HG03571 (cell line): ENCODE measurements at regions not wholly inside any gene's neighbourhood (a gene's known extent, or its start where the extent isn't known, plus 50 kb on each side); places are given as distances from the start of the nearest gene placed in this dataset.

ENCODE experiments used
- ATAC-seq: cut with Tn5 transposase; IDR thresholded peaks from one replicate; pipeline ENCODE4 v1.9.1; 2021; ENCODE audit not compliant: unreplicated experiment

DNA sequence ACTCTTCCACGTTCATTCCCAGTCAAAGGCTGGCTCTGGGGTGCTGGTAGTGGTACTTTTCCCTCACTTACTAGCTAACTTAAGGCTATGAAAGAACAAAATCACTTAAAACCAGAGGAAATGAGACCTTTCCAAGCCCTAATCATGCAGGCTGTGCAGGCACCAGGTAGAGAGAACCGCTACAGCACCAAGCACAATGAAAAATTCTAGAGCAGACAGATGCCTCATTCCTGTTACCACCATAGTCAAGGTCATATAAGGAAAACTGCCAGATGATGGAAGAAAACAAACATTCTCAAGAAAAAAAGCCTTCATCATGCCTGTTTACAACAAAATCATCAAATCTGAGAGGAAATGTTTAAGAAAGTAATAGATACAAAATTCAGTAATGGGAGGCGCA is 374.4 kb upstream of the PDE4D start:
- no peak for ATAC-seq

DNA sequence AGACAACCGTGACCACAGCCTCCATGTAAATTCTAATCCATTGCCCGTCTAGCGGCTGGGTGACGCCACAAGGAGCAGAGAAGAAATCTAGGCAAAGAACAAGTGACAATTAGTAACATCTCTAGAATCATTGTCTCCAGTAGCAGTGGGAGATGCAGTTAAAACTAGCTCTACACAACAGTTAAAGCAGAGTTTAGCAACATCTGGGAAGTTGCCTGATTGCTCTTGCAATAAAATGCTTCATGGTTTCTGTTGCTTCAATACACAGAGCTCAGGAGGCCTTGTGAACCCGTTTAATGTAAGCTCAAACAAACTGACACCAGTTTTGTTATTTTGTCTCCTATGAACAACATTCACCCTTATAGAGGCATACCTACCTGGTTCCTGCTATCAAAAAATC is 369.8 kb upstream of the PDE4D start:
- no peak for ATAC-seq

DNA sequence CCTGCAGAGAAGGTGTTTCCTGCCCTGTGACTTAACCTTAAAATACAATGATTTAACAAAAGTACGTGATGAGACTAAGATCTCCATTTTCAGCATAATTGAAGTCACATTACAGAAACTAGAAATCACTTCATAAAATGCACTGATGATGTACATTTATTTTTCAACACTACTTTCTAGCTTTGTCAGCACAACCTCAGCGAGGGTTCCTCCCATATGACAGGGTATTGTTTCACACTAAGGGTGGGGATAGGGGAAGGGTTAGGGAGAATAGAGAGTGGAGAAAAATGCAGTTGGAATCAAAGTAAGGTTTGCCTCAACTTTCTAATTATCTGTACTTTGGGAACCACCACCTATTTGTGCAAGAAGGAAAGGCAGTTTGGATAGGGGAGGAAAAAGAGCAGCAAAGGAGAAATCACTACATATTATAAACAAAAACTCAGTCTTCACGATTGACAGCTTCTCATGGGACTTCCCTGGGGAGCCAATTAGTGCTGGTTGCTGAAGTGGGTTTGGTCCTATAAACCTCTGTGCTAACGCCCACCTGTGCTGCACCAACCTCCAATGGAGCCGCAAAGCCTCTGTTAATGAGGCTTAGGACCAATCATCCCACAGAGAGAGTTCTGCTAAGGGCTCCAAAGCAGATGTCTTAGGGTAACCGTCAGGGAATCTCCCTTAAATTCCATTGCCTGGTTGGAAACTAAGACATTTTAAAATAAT is 369.2 kb upstream of the PDE4D start:
- ATAC-seq: no peak

DNA sequence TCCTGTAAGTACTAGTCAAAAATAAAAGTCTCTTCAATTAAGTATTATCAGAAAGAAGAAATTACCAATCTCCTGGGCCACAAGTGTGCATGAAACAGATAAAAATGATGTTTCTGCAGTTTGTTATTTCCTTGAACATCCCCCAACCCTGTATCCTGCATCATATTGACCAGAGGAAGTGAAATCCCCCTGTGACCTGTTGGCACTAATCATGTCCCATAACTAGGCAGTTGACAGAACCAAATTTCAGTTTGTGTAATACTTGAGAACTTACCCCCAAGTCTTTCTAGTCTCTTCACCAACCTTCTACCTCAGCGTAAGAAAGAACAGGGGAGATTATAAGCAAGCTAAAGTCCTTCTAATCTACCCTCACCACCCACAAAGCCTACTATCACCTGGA is 368.2 kb upstream of the PDE4D start:
- ATAC-seq: no peak

DNA sequence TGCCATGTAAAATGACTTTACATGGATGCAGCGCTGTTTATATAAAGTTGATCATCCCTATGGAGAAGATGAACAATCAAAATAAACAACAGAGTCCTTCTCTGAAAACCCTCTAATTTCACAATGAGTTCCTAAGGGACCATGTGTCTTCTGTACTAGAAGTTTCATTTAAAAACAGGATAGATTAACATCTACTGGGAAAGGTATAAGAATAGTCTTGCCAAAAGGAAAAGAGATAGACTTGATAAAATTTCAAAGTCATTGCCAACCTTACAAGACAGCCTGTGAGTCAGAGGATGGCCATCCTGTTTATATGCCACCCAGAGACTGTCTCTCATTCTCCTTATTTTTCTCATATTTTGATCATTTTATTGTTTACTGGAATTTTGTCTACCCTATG is 367.1 kb upstream of the PDE4D start:
- ATAC-seq: no peak

DNA sequence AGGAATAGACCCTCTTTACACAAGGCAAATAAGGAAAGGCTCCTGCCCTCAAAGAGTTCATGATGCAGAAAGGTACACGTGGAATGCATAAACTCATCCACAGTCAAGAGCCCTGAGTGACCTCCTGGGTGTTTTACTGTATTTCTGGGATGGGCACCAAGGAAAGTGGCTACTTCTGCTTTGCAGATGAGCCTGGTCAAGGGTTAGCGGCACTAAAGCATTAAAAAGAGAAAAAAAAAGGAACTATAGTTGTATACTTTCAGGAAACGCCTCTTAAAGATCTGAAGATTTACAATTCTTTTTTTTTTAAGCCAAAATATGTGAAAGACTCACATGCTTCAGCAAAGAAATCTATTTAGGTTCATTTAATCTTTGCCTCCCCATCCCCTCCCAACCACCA is 366.2 kb upstream of the PDE4D start:
- no peak for ATAC-seq

DNA sequence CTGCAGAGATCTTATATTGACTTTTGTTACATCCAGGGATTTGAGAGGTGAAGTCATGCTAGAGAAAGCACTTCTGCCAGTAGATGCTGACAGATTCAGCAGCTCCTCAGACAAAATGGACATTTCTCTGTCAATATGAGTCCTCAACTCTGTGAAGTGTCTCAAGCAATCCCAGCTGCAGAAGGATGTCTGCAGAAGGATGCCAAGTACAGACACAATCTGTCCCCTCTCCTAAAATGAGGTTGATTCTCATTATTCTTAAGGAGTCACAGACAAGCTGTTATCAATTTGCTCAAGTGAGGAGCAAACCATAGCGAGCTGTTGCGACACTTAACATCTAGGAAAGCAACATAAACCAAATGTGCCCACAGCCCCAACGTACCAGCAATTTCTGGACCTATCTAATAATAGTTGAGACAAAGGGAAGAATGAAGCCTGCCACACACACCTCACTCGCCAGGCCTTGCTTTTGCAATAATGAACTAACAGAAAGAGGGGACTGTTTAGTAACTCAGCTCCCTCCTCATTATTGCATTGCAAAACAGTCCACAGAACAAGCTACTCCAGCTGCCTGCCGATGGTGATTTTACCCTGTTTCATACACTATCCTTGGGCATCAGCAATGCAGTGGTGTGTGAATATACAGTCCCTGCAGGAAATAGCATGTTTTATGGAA is 364.2 kb upstream of the PDE4D start:
- ATAC-seq: no peak

DNA sequence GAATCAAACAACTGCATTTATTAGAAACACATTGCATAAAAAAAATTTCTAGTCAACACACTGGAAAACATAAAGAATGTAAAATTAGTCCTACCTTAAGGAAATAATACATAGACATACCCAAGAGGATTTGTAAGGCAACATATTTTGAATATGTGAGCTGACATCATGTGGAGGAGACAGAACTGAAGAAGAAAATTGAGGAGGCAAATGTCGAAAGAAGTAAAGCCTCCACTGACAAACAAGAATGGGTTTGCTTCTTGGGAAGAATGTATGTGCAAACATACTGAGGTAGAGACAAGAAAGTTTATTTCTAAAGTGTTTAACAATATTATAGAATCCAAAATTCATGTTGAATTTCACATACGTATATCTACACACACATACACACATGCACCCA is 363.0 kb upstream of the PDE4D start:
- ATAC-seq: no peak

DNA sequence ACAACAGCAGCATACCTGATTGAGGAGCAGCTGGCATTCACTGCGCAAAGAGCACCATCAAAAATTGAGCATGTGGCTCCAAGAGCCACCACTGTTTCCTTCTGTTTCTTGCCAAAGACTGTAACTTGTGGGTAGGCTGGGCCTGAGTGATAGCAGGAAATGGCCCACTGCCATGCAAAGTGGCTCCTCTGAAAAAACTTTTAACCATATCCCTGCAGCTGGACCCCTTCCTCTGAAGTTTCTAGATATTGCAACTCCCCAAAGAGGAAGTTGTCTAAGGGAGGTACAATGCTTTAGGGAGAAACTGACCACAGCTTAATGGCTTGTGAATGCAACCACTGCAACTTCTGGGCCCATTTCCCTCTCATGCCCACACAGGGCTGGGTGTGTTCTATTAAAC is 355.4 kb upstream of the PDE4D start:
- ATAC-seq: peak; percentile 95

DNA sequence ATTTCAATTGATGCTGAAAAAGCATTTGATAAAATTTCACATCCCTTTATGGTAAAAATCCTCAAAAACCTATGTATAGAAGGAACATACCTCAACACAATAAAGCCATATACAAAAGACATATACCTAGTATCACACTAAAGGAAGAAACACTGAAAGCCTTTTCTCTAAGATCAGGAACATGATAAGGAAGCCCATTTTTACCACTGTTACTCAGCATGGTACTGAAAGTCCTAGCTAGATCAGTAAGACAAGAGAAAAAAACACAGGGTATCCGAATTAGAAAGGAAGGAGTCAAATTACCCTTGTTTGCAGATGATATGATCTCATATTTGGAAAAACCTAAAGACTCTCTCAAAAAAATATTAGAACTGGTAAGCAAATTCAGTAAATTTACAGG is 350.2 kb upstream of the PDE4D start:
- no peak for ATAC-seq

DNA sequence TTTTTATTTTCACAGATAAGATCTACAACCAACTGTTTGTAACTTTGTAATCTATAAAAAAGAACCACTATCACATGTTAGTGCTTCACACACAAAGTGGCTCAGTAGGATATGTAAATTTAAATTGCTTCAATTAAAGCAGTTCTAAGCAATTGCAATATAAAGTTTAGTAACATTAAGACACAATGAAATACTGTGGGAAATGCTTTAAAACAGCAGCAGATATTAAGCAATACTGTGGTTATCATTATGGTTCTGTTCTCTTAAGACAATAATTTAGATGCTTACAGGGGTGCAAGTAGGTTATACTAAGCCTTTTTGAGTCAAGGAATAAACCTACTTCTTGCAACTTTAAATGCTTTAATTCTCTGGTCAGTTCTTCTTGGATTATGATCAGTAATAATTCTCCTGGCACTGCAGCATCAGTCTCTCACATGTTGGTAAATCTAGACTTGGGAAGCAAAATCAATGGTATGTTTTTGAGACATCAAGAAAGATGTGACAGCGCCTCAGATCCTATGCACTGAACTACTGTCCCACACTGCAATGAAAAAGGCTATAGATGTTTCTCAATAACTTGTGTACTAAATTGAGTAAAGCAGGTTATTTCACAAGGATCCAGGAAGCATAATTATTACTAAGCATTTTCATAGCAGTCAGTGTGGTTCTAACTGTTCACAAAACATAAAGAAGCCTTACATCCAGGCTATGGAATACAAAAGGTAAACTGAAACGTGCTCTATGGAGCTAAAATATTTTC is 338.7 kb upstream of the PDE4D start:
- ATAC-seq: no peak

DNA sequence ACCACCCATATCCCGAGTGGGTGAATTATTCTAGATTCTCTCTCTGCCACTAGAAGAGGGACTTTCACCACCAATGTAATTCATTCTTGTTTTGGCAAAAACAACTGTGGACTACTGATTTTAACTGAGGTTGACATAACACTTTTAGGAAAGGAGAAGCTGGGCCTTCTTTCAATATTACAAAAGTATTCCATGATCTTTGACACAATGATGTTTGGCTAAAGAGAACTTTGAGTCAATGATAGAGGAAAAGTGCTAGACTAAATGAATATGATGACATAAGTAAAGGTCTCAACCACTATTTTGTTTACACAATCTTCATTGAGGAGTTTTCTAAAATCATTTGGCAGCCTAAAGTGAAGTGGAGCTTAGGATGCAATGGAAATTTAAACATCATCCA is 336.9 kb upstream of the PDE4D start:
- ATAC-seq: no peak

DNA sequence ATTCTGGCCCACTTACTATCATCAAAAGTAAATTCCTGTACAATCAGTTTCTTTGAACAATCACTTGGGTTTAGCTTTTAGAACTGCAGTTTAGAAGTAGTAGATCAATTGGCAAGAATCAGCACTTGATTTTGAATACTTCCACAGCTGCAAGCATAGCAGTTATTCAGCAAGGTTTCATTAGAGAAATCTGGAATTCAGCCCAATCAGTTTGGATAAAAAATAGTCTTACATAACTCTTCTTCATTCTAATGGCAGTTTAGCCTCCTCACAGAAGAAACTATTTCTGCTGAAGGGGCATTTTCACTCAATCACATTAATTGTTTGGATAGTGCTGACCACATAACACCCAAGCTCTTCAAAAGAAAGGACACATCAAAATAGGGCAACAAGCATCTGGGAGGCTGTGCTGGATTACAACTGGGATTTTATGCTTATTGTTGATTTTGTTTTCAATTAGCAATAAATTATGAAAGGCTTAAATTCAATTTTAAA is 336.2 kb upstream of the PDE4D start:
- ATAC-seq: no peak

DNA sequence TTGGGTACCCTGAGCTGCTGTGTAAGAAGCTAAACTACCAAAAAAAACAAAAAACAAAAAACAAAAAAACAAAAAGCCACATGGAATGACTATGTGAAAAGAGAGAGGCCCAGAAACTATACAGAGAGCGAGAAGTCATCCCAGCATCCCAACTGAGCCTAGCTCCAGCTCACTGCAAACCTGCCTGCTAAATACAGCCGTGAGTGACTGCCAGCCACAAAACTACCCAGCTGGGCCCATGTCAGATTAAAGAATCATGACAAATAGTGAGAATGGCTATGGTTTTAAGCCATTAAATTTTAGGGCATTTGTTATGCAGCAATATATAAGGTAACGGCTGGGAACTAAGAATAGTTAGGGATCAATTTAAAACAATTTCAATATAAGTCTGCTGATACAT is 335.1 kb upstream of the PDE4D start:
- ATAC-seq: no peak

DNA sequence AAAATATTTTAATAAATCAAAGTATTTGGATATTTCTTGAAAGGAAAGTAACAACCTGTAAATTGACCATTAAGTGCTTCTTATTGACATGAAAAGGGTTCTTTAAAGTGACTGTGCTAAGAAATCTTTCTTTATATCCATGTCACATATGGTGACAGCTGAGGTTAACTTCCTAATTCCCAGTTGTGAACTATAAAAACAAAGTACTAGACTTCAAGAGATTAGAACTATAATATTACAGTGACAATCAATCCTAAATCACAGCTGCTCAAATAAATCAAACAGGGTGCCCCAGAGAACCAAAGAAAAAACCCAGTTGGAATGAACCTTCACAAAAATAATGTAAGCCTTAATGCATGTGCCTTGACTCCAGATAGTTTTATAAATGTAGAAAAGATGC is 332.6 kb upstream of the PDE4D start:
- no peak for ATAC-seq

DNA sequence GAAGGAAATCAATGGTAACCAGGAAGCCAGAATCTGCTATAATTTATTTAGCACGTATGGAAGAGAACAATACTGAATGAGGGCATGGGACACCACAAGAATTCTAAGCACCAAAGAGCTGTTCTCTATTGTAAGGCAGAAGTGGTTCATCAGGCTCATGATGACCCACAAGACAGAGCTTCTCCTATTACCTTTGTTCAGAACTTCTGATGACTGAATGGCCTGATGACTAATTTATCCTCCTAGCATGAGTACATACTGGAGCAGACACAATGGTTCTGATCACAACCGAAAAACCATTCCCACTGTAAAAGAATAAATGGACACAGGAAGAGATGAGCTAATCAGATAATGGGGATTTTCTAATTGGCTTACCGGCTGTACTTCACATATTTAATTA is 329.8 kb upstream of the PDE4D start:
- no peak for ATAC-seq

DNA sequence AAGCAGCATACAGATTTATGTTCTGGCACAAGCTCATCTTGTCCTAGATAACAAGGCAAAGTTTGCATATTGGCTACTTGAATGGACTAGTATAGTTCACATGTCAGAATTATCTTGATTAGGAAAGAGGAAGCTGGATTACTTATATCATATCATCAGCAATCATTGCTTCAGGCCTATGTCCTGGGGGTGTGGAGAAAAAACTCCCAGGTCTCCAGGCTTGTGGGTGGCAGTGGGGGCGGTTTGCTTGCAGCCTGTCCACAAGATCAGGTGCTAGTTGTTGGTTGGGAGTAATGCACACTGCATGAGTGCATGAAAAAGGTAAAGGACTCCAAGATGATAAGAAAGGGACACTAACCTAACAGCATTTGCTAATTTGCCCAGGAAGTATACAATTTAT is 326.4 kb upstream of the PDE4D start:
- no peak for ATAC-seq

DNA sequence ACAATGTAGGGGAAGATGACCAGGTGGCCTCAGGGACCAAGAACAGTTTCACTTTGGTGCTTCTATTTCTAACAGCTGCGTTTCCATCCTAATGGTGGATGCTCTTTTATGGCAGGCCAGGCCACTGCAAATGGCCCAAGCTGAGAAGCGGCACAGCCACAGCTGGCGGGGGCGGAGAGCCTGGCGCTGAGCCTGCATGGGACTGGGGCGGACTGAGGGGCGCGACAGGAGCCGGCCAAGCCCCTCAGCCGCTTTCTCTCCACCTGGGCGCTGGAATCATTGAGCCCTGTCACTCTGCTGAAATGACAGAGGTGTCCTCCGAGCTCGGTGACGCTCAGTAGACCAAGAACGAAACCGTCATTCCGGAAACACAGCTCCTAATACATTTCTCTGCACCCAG is 317.3 kb upstream of the PDE4D start:
- ATAC-seq: no peak

DNA sequence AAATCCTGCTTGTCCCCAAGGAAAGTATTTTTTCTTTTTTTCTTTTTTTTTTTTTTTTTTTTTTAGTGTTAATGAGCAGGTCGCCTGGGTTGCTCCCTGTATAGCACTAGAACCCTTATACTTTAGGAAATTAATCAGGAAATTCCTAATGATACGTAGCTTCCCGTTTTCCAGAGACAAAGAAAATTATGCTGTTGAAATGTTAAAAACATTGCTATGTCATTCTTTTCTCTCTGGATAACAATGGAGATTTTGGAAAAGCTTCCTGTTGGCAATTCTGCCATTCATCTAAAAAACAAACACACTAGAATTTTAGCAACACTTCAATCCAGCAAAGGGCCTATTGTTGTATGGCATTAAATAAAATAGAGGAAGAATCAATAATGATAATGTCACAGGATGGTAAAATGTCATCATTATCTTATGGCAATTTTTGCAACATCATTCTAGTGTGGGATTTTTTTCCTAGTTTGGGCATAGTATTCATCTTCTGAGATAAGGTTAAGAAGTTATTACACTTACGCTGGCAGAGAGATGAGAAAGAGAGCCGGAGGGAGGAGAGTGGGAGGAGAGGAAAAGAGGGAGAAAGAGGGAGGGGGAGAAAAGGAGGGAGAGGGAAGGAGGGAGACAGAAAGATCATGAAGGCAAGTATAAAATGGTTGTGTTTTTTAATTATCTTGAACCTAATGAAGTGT is 315.8 kb upstream of the PDE4D start:
- no peak for ATAC-seq

DNA sequence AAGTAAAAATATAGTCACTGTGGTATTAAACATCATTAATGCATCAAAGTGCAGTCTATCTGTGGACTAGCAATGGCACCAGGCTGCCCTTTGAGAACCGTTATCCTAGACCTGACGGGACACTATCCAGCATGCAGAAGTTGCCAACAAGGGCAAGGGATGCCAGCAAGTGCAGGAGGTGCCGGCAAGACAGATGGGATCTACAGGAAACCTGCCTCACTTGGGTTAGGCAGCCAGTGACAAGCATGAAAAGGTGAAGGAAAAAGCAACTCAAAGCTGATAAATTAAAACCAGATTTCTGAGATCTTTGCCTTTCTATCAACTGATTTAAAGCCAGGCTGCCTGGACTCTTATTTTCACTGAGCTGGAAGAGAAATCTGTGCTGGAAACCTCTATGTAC is 315.2 kb upstream of the PDE4D start:
- ATAC-seq: no peak

DNA sequence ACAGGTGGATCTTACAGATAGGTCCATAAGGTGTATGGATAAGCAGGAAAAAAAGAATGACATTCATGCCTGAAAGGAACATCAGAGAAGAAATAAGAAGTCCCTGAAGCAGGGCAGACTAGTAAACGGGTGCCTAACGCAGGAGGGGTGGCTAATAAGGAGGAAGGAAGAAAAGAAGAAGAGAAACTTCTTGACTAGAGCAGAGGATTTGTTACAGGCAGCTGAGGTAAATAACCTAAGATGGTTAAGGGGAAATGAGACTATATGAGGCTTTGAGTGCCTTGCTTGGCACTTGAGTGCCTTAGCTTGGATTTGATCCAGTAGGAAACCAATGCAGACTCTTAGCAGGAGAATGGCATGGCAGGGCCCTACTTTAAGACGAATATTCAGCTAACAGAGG is 313.5 kb upstream of the PDE4D start:
- peak; percentile 79 for ATAC-seq

DNA sequence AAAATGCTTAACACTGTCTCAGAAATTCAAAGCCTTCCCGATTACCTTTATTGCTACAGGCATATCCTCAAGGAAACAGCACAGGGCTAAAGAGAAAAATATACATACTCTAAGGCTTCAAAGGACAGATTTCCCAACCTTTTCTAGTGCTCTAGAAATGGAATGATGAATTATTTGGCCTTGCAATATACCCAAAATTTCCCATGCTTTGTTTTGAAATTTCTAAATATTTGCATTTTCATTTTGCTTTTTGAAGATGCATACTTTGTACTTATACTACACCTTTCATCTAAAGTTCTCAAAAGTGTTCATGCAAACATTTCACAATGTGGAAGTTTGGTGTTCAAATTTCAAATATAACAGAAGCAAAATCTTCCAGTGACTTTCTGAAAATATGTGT is 312.7 kb upstream of the PDE4D start:
- no peak for ATAC-seq
